GM21825 (cell line): ENCODE measurements at regions not wholly inside any gene's neighbourhood (a gene's known extent, or its start where the extent isn't known, plus 50 kb on each side); places are given as distances from the start of the nearest gene placed in this dataset.

ENCODE experiments used
- ATAC-seq: cut with Tn5 transposase; IDR thresholded peaks from one replicate; pipeline ENCODE4 v1.9.1; 2021; ENCODE audit warnings: mild to moderate bottlenecking, moderate library complexity; ENCODE audit not compliant: unreplicated experiment

DNA sequence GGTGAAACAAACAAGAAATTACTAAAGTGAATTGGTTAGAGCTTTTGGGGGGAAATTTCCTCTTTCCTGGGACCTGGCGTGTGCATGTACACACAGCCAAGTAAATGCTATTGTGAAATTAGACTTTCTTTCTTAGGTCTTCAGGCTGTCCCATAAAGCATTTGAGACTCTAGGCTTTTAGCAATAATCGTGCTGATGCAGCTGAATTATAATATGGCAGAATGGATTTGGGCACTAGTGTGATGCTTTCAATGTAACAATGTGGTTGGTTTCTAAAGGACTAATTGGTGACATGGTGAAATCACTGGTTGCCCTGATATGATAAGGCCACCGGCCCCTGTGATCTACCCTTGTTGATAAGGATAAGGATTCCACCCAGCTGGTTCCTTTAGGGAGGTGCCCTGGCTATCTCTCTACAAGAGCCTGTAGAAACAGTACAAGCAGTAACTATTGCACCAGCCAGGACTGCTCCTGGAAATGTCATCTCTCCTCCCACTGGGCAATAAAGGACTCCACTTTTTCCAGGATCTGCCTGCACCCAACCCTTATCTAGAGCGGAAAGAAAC is 164.1 kb downstream of the TFAP2A start:
- no peak for ATAC-seq

DNA sequence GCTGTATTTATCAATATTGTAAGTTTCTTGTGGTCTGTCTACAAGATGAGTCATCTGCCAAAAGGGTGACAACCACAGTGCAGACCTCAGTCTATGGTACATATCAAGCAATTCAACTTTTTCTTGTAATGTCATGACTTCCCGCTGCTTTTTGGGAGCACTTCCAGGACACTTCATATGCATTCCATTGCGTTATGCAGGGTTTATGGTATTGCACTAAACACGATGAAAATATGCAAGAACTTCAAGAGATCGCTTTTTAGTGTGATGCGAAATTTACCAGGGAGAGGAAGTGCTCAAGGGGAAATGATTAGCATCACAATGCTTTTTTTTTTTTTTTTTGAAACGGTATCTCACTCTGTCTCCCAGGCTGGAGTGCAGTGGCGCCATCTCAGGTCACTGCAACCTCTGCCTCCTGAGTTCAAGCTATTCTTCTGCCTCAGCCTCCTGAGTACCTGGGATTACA is 166.5 kb downstream of the TFAP2A start:
- no peak for ATAC-seq

DNA sequence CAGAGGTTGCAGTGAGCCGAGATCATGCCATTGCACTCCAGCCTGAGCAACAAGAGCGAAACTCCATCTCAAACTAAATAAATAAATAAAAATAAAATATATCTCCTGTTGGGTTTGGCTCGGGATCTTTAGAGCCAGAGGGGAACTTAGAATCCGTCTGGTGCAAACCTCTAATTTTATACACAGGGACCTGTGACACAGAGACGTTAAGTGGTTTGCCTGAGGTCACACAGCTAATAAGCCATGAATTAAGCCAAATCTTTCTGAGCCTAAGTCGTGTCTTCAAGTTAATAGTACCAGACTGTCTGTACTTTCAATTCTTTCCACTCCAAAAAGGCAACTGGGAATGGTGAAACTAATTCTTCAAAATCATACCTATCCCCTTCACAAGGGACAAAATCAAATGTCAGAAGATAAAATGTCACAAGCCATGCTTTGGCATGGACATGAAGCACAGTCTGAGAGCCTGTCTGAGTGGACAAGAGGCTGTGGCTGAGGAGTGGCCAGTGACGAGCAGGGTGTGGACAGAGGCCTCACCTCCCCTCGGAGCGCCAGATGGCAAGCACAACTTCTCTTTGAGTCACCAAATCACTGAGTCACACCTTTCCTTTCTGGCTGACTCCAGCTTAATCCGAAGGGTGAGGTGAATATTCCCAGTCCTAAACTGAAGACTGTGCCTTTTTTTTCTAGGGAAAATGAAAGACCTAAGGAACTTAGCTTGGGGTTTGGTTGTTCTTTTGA is 177.4 kb downstream of the TFAP2A start:
- ATAC-seq, result no peak

DNA sequence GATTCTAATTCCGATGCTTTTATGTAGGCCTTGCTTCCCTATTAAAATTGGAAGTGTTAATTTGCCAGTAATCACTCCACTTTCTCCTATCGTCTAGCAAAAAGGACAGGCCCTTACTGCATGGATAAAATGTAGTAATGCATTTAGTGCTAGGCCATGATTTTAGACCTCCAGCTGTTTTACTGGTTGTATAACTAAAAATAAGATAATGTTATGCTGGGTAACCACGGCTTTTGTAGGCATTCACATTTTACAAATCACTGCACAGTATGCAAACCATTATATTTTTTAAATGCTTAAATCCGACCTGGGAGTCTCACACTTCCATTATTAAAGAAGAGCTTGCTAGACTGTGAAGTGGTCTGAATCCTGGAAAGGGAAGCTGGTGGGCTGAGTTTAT is 179.5 kb downstream of the TFAP2A start:
- ATAC-seq, result no peak

DNA sequence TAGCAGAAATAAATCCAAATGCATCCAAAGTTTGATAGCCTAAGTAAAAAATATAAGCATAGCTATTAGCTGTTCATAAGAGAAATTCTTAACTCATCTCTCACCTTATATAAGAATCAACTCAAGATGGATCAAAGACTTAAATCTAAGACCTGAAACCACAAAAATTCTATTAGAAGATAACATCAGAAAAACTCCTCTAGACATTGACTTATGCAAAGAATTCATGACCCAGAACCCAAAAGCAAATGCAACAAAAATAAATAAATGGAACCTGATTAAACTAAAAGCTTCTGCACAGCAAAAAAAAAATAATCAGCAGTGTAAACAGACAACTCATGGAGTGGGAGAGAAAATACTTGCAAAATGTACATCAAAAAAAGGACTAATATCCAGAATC is 184.3 kb downstream of the TFAP2A start:
- ATAC-seq, result no peak

DNA sequence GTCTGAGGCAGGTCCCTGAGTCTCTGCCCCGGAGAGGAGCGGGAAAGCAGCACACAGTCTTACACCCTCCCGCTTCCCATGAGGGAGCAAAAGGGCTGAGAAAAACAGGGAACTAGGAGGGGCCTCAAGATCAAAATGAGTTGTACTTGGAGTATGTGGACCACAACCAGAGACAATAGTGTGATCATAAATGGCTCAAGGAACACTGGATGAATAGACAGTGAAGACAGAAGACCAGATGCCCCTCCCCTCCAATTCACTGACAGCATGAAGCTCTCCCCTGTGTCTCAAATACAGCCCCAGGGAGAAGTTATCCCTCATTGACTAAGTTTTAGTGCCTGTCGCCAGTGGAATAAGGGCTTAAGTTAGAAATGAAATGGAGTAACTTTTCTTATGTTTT is 191.0 kb downstream of the TFAP2A start:
- ATAC-seq, result no peak

DNA sequence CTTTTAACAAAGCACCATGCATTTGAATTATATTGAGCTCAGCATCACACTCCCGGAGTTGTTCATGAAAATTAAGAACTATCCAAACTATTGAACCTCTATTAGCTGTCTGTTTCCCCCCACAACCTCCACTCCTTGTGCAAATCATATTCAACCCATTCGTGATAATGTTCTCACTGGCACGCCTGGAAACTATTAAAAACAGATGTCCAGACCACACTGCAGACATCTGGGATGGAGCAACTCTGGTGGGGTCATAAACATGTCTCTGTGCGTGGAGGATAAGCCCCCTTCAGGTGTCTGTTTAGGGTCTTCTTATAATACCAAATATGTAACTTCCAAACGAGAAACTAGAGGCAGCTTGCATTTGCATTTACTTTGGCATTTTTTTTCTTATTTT is 193.7 kb downstream of the TFAP2A start:
- ATAC-seq, result no peak

DNA sequence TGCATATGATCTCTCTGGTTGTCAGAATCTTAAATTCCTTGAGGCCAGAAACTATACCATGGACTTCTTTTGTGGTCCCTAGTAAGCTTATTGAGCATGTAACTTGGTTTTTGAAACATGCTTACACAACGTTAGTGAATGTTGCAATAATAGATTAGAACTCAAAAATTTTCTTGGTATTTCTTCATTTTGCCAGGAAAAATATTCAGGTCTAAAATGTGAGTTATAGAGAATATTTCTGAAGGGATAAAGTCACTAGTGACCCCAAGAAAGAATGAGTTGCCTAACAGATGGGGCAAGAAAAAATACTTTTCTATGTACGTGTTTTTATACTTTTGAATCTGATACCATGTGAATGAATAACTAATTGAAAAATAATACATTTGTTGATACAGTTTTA is 195.4 kb downstream of the TFAP2A start:
- no peak for ATAC-seq

DNA sequence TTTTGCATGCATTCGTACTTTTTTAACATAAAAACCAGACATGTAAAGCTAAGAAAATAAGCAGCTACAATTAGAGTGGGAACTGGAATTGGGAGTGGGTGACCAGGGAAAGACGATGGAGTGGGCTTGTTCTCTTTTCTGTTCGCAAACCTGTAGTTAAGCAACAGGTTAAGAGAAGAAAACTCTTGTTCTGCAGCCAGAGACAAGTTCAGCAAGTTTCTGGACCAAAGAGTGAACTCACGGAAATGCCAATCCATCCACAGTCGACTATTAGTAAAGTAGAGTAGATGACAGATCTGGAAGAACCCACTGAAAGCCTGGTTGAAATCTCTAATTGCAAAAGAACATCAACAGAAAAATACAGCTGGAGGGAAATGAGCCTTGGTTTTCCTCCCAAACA is 197.8 kb downstream of the TFAP2A start:
- ATAC-seq, result no peak

DNA sequence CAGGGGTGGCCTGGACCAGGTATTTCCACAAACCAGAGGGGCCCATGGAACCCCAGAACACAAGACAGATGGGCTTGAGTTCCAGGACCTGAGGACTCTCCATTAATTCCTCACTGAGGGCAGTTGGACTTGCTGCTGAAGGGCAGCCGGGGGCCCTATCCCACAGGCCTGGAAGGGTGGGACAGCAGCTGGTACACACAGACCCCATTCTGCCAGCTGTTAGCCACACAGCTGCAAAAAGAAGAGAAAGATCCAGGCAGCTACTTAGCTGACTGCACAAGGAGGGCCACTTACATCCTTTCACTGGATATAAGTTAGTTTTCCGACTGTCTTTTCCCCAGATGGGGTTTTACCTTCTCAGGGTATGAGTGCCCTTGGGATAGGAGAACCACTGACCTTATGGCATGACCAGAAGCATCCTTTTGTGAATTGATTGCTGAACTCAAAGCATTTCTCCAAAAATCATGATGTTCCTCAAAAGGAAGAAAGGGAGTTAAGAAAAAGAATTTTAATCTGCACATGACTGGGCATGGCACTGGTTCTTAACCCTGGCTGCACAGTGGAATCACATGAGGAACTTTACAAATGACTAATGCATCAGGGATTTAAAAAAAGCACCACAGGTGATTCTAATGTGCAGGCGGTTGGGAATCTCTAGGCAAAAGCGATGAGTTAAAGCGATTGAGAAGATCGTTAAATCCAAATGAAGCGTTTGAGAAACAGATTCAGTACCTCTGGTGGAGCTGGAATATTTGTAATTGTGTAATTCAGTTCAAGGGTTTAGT is 199.4 kb downstream of the TFAP2A start:
- no peak for ATAC-seq

DNA sequence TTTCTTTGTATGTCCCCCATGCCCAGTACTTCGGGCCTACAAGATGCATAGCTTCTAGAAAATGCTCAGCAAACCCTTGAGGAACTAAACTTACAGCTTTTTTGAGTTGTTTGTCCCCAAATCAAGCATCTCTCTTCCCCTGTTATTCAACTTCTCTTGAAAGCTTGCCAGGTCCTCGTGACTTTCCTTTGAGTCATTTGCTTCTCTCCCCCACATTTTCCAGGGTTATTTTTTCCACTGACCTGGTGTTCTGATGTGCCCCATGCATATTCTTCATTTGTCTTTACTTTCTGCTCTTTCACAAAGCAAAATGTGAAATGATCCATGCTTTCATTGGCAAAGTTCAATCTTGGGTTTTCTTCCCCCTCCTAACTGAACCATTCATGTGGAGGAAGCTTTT is 204.8 kb downstream of the TFAP2A start:
- no peak for ATAC-seq

DNA sequence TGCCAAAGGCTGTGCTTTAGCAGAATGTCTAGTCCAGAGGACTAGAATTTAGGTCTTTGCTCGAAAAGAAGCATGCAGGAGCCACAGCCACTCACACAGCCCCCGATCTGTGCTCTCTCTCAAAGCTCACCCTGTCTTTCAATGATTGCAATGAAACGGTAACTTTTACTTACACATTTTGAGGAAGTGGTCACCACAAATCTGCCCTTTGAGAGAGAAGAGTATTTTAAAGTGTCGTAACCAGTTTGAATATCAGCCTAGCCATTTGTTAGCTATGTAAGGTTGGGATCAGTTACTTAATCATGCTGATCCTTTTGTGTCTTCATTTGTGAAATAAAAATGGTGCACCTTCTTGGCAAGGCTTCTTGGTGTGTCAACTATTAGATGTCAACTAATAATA is 209.0 kb downstream of the TFAP2A start:
- no peak for ATAC-seq

DNA sequence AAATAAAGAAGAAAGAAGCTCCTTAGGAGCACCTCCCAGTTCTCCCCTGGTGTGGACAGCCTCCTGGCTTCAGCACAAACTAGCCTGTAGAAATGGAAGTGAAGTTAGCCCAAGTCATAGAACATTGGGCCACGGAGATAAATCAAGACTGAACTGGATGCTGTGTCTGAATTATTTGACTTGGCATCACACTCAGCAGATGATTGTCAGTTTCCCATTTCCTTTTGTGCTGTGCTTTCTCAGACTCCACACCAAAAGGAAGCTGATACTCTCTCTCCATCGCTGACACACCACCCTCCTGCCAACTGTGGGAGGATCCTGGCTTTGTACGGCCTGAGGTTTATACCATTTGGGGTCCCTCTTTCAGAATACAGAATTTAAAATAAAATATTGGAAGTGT is 209.8 kb downstream of the TFAP2A start:
- no peak for ATAC-seq

DNA sequence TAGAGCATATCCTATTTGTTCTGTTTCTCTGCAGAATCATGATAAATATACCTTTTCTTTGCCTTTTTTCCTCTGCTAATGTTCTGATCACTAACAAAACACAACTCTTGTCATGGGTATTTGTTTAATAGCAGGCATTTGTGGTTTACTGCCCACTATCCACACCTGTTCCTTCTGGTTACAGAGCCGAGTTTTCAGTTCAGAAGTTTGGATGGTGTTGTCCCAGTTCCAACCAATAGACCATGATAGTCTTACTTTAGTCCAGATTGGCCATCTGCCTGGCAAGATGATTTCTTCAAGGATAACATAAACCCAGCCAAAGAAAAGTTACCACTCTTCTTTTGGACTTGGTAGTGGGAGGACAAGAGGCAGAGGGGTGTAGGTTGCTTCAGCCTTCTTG is 211.2 kb downstream of the TFAP2A start:
- ATAC-seq, result no peak

DNA sequence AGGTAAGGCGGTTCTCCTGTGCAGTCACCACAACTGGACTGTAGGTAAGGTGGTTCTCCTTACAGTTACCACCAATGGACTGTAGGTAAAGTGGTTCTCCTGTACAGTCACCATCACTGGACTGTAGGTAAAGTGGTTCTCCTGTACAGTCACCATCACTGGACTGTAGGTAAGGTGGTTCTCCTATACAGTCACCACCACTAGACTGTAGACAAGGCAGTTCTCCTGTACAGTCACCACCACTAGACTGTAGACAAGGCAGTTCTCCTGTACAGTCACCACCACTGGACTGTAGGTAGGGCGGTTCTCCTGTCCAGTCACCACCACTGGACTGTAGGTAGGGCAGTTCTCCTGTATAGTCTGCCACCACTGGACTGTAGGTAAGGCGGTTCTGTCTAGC is 212.3 kb downstream of the TFAP2A start:
- no peak for ATAC-seq

DNA sequence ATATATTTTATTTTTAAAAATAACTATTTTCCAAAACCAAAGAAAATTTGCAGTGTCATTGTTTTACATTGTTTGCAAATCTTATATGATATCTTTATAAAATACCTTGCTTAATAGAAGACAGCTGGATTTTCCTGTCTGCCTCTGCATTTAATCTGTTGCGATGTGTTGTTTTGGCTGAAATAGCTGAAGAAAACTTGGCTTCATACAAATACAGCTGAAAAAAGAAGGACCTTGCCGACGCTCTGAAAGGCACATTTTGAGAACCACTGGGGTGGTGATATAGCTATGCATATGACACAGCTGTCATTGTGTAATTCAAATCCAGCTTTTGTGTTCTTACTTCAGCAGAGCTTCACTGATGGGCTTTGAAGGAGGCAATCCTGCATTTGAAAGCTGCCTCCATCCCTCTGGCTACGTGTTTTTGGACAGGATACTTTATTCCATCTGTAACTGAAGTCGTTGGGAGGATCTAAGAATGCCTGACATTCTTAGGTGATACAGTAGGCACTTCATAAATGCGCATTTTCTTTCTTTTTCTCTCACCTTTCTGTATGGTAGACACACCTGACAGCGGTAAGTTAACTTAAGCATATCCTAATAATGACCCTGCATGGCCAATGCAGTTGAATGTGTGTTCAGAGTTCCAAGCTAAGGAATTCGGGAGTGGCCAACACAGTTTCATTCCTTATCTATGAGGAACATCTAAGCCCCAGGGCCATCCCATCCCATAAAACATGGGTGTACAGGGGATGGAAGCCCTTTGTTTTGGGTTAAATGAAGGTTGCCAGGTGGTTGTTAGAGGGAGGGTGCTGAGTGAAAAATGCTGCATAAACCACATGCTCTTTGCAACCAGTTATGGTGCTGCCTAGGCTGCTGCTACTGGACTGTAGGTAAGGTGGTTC is 213.0 kb downstream of the TFAP2A start:
- no peak for ATAC-seq

DNA sequence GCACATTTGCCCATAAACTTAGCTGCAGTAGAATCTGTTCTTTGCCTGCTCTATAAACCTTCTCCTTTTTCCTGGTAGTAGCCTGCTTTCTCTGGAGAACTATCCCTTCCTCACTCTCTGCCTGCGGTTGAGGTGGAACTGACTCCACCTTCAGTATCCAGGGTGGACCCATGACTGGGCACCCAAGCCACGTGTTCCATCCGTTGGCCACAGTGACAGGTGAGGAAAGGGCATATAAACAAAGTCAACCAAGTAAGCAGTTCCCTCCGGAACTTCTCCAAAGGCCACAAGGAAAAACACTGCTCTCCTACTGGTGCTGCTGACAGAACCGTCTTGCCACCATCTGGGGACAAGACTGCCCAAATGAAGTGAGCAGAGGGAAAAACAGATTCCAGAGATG is 218.8 kb downstream of the TFAP2A start:
- no peak for ATAC-seq

DNA sequence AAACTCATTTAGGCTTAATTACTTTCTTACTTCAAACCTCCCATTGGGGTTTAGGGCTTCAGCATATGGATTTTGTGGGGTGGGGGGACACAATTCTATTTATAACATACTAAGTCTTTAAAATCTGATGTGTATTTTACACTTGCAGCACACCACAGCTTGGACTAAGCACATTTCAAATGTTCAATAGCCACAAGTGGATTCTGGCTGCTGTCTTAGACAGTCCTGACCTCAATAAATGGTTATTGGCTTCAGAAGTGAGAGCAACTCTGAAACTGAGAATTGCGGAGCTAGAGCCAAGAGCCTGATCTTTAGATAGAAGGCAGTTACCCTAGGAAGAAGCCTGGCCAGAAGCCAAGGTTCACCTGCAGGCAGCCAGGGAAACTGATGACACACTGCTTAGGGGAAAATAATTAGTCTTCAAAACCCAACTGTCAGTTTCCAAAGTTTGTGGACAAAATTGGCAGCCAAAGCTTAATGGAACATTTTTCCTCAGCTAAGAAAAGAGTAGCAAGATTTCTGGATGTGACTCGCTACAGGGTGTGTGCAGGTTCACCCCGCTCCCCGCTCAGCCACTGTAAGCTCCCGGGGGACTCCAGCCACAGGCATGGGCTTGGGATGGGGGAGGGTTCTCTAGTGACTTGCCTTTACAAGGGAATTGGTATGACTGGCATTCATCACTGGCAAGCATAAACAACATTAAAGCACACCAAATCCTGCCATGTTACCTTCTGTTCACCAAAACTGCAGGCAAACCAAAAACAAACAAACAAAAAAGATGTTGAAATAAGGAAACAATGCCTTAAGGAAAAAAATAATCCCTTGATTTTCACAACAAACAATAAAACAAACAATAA is 219.8 kb downstream of the TFAP2A start:
- ATAC-seq, result no peak

DNA sequence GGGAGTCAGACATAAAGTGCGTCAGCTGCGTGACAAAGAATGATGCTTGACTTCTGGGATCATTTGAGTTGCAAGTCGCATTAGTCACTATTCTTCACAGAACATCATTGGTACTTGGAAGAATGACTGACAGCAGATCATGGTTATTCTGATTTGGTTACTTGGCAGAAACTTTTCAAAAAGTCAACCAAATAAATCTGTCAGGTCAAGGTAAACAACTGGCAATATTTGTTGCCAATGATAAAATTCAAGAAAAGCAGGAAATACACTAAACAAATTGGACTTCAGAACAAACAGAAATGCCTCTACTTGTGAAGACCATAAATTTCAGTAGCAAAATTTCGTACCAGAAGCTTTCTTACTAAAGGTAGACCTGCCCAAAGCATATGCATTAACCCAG is 221.6 kb downstream of the TFAP2A start:
- ATAC-seq, result no peak

DNA sequence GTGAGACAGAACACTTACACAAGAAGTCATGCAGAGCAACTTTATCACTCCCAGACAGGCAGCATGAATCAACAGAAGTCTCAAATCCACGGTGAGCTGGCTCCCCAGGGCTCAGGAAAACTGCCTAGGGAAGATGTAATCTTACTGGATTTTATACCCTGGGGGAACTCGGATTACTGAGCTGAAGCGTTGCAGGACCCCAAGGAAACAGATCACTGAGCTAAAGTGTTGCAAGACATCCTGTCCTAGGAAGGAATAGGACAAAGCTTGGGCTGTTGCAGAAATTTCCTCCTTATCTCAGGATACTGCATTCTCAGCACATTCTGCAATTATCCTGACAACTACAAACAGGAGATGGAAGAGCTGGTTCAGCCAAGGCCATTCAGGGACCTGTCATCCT is 224.8 kb downstream of the TFAP2A start:
- ATAC-seq, result no peak
